Endothelial cell of umbilical vein (primary cell): ENCODE measurements at regions not wholly inside any gene's neighbourhood (a gene's known extent, or its start where the extent isn't known, plus 50 kb on each side); places are given as distances from the start of the nearest gene placed in this dataset.

Experiments used
- EZH2 ChIP-seq: IDR thresholded peaks from 2 replicates; pipeline ENCODE4 v1.6.1; 2012; ENCODE audit warnings: borderline replicate concordance, low read depth, mild to moderate bottlenecking, moderate library complexity, low read length, inconsistent platforms; ENCODE audit not compliant: severe bottlenecking
- FOS ChIP-seq: IDR thresholded peaks from 2 replicates; pipeline ENCODE4 v1.6.1; 2011; ENCODE audit warnings: mild to moderate bottlenecking, low read length, moderate library complexity, borderline replicate concordance; ENCODE audit not compliant: insufficient read depth
- JUN ChIP-seq: IDR thresholded peaks from 2 replicates; pipeline ENCODE4 v1.6.1; 2011; ENCODE audit warnings: borderline replicate concordance, low read depth; ENCODE audit not compliant: insufficient read length, insufficient read depth
- POLR2AphosphoS5 ChIP-seq: IDR thresholded peaks from 2 replicates; pipeline ENCODE4 v1.6.1; 2012; ENCODE audit warnings: low read depth, mild to moderate bottlenecking, control low read depth, low read length, moderate library complexity; ENCODE audit not compliant: insufficient read depth
- TF ChIP-seq, protein P1 (sequence below): IDR thresholded peaks from 2 replicates; pipeline ENCODE4 v1.6.1; 2011; ENCODE audit not compliant: insufficient read depth, insufficient read length

DNA sequence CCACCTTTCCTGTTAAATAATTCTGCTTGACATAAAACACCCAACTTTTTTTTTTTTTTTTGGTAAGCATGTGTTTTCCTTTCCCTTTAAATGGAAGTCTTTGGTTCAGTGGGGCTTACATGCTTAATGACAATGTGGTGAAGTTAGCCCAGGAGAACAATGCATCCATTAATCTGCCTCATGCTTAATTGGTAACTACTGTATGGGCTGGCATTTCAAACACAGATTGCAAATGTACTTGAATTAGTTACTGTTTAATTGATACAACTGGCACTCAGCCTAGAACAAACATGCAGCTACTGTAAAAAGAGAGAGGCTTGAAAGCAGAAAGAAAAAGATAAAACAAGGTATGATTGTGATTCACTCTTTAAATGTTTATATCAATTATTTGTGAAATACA, 483.6 kb upstream of the NOX3 start:
- TF ChIP-seq POLR2AphosphoS5 (no peak), FOS (no peak), JUN (no peak), EZH2 (no peak)
- TF ChIP-seq, protein P1, sequence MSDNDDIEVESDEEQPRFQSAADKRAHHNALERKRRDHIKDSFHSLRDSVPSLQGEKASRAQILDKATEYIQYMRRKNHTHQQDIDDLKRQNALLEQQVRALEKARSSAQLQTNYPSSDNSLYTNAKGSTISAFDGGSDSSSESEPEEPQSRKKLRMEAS = no peak
